ENCODE measurements at regions not wholly inside any gene's neighbourhood (a gene's known extent, or its start where the extent isn't known, plus 50 kb on each side); places are given as distances from the start of the nearest gene placed in this dataset.
"Not testable (repeated sequence)": the region's sequence is repeated elsewhere in the genome, so short reads cannot be mapped to it uniquely, and the experiment has no call there.

- no peak for DNase-seq (ENCODE audit: low read depth in 4 of 4, low spot score in 1 of 4)
These were observed 217.2 kb upstream of the PCDH18 start for GRCh38 chr4:137749466-137749865.

- DNase-seq (ENCODE audit: low read depth in 4 of 4, low spot score in 1 of 4): no peak
These were observed 216.3 kb upstream of the PCDH18 start for GRCh38 chr4:137748616-137749015.

- DNase-seq (ENCODE audit: low read depth in 4 of 4, low spot score in 1 of 4): no peak
These were observed 207.8 kb upstream of the PCDH18 start for GRCh38 chr4:137740141-137740540.

- no peak for DNase-seq (ENCODE audit: low read depth in 4 of 4, low spot score in 1 of 4)
These were observed 207.1 kb upstream of the PCDH18 start for GRCh38 chr4:137739391-137739790.

GRCh38 chr4:137738375-137738990 lies 206.2 kb upstream of the PCDH18 start:
- DNase-seq (ENCODE audit: low read depth in 4 of 4, low spot score in 1 of 4): no peak

GRCh38 chr4:137735561-137736104 lies 203.3 kb upstream of the PCDH18 start:
- no peak for DNase-seq (ENCODE audit: low read depth in 4 of 4, low spot score in 1 of 4)

GRCh38 chr4:137733174-137734141 lies 201.2 kb upstream of the PCDH18 start:
- DNase-seq (ENCODE audit: low read depth in 4 of 4, low spot score in 1 of 4): not testable (repeated sequence)

GRCh38 chr4:137722910-137723309 lies 190.6 kb upstream of the PCDH18 start:
- DNase-seq (ENCODE audit: low read depth in 4 of 4, low spot score in 1 of 4): no peak

GRCh38 chr4:137711502-137711901 lies 179.2 kb upstream of the PCDH18 start:
- no peak for DNase-seq (ENCODE audit: low read depth in 4 of 4, low spot score in 1 of 4)

DNA sequence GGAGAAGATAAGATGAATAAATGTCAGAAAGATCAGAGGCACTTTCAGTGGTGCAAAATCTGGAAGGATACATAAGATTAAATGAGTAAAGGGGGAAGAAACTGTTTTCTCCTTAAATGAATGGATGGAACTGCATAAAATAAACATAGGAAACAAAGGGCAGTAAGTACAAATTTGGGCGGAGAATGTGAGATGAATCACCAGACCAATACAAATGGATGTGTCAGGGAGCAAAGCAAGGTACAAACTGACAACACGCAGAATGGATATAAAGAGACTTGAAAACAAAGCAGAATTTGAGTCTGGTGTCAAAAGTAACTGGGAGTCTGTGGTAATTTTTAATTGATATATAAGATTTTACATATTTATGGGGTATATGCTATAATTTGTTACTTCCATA lies 175.3 kb upstream of the PCDH18 start:
- DNase-seq (ENCODE audit: low read depth in 4 of 4, low spot score in 1 of 4): no peak

- no peak for DNase-seq (ENCODE audit: low read depth in 4 of 4, low spot score in 1 of 4)
These were observed 174.9 kb upstream of the PCDH18 start for GRCh38 chr4:137707102-137707620.

GRCh38 chr4:137705171-137705783 lies 173.0 kb upstream of the PCDH18 start:
- no peak for DNase-seq (ENCODE audit: low read depth in 4 of 4, low spot score in 1 of 4)

DNA sequence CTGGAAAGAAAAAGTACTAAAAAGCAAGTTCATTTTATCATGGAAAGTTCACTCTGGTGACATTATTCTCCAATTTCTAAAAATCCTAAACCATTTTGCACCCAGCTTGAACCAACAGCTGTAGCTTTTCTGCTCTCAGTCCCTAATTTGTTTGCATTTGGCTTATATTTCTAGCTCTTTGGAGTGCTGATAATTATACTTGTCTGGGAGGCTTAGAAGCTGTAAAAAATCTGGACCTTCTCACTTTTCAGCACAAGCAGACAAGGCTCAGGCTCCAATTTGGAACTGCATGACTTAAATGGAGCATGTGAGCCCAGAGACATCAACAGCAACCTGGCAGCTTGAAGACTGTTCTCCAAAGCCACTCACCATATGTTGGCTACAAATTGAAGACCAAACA lies 170.9 kb upstream of the PCDH18 start:
- no peak for DNase-seq (ENCODE audit: low read depth in 4 of 4, low spot score in 1 of 4)

DNA sequence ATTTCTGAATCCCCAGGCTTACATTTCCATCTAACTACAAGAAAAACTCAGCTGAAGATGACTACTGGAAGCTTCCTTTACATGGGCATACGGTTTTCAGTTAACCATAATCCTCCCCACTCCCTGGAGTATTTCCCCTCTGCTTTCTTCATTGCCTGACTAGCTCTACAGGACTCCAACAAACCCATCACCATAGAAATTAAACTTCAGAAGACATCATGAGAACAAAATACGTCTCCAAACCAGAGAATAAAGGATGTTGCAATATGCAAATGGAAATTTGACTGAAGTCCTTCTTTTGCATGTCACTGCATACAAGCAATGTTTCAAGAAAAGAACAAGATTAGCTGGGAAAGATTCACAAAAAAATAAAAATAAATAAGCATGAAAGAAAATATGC lies 170.2 kb upstream of the PCDH18 start:
- DNase-seq (ENCODE audit: low read depth in 4 of 4, low spot score in 1 of 4): no peak

DNA sequence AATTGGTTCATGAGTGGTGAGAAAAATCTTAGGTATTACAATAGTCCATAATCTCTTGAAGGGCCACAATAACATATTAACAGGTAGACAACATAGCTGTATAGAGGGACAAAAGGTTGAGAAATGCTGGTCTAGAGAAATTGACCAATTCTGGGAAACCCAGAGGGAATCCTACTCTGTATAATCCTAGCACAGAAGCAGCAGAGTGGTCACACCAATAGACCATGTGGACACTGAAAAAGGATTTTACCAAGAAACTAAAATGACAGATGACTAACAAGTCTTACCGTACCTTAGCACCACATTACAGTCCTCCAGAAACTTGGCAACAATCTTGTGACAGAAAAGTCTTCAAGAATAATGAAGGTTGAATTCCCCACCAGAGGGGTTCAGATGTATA lies 169.1 kb upstream of the PCDH18 start:
- no peak for DNase-seq (ENCODE audit: low read depth in 4 of 4, low spot score in 1 of 4)

GRCh38 chr4:137700751-137701150 lies 168.5 kb upstream of the PCDH18 start:
- no peak for DNase-seq (ENCODE audit: low read depth in 4 of 4, low spot score in 1 of 4)

- no peak for DNase-seq (ENCODE audit: low read depth in 4 of 4, low spot score in 1 of 4)
These were observed 167.8 kb upstream of the PCDH18 start for GRCh38 chr4:137700072-137700471.

DNA sequence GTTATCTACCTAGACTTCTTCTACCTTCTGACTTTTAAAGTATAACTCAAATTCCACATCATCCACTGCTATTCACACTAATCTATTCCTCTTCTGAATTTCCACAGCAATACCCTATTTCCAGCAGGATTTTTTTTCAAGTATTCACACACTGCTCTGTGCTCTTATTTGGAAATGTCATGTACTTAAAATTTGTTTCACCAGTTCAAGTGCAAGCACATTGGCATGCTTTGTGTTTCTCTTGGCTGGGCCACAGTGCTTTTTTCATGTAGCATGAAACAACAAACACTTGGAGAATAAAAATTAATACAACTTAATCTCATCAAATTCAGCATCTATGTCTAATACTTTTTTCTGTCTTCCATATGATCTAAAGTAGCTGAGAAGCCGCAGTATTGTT lies 161.8 kb upstream of the PCDH18 start:
- no peak for DNase-seq (ENCODE audit: low read depth in 4 of 4, low spot score in 1 of 4)

- DNase-seq (ENCODE audit: low read depth in 4 of 4, low spot score in 1 of 4): no peak
These were observed 161.3 kb upstream of the PCDH18 start for GRCh38 chr4:137693641-137694040.

DNA sequence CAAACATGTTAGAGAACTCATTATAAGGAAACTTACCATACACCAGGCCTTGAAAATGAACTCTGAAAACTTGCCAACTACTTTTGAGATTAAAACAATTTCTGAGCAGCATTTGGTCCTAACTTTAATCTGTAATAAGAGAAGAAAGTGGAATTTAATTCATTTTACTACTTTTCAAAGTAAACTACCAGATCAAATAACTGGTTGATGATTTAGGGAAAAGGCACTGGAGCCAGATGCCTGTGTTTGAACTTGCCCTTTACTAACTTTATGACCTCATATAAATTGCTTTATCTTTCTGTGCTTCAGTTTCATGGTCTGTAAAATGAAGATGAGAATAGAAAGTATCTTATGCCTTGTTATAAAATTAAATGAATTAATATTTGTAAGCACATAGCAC lies 159.9 kb upstream of the PCDH18 start:
- no peak for DNase-seq (ENCODE audit: low read depth in 4 of 4, low spot score in 1 of 4)

- DNase-seq (ENCODE audit: low read depth in 4 of 4, low spot score in 1 of 4): no peak
These were observed 156.4 kb upstream of the PCDH18 start for GRCh38 chr4:137688651-137689050.

- DNase-seq (ENCODE audit: low read depth in 4 of 4, low spot score in 1 of 4): no peak
These were observed 153.1 kb upstream of the PCDH18 start for GRCh38 chr4:137685357-137685756.

Measured in stimulated activated CD4-positive, alpha-beta T cell treated with anti-CD3 and anti-CD28 coated beads, Interleukin-1b, Interleukin-23, amount 100 ng/mL, for 24 hours (primary cell).